ENCODE measurements at regions not wholly inside any gene's neighbourhood (a gene's known extent, or its start where the extent isn't known, plus 50 kb on each side); places are given as distances from the start of the nearest gene placed in this dataset.
"Not testable (repeated sequence)": the region's sequence is repeated elsewhere in the genome, so short reads cannot be mapped to it uniquely, and the experiment has no call there.

DNA sequence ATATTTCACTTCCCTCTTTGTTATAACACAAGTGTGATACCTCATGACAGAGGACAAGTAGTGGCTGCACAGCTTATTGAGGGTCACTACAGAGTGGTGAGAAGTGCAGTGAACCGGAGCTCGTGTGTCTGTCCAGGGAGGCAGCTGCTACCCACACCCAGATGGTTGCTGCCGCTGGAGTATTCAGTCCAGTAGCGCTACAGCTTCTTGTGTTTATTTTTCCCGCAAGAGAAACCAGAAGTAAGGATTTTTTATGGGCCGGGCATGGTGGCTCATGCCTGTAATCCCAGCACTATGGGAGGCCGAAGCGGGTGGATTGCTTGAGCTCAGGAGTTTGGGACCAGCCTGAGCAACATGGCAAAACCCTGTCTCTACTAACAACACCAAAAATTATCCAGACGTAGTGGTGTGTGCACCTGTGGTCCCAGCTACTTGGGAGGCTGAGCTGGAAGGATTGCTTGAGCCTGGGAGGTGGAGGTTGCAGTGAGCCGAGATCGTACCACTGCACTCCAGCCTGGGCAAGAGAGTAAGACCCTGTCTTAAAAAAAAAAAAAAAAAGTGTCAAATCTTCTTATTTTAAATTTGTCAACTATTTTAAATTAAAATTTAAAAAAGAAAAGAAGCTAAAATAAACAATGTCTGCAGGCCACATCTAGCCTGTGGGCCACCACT lies 213.5 kb upstream of the MSX2 start:
- not testable (repeated sequence) for H3K4me3 ChIP-seq (ENCODE audit: severe bottlenecking); H3K27me3 ChIP-seq (ENCODE audit: insufficient read depth, poor library complexity, severe bottlenecking); H3K4me1 ChIP-seq (ENCODE audit: insufficient read depth, poor library complexity, severe bottlenecking); H3K36me3 ChIP-seq (ENCODE audit: low read depth); ATAC-seq (ENCODE audit: low read depth); DNase-seq (ENCODE audit: low spot score); H3K27ac ChIP-seq (ENCODE audit: poor library complexity, severe bottlenecking); H3K9me3 ChIP-seq (ENCODE audit: severe bottlenecking)

DNA sequence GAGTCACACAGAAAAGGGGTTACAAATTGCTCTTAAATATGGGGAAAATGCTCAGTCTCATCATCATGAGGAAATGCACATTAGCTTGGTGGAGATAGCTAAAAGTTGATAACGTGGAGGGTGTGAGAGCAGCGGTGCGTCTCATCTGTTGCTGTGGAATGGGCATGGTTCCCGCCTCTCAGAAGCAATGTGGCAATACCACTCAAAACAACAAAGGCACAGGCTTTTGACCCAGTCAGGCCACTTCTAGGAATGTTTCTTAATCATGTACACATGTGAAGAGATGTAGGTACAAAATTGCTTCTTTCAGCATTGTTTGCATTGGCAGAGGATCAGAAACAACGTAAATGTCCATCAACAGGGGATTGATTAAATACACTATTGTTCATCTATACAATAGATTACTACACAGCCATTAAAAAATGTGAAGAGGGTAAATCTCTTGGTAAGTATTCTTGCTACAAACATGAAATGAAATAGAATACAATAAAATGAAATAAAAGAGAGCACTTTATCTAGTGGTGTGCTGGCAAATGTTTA lies 212.6 kb upstream of the MSX2 start:
- Histone ChIP-seq H3K36me3 (ENCODE audit: low read depth) (no peaks in the 10 kb centered on the region), H3K27me3 (ENCODE audit: insufficient read depth, poor library complexity, severe bottlenecking) (no peaks in the 10 kb centered on the region), H3K9me3 (ENCODE audit: severe bottlenecking) (peaks cover 1% of the 10 kb centered on the region), H3K27ac (ENCODE audit: poor library complexity, severe bottlenecking) (no peak overlapping the region), H3K4me1 (ENCODE audit: insufficient read depth, poor library complexity, severe bottlenecking) (peaks cover 3% of the 10 kb centered on the region), H3K4me3 (ENCODE audit: severe bottlenecking) (no peak overlapping the region)
- no peak for DNase-seq (ENCODE audit: low spot score)
- TF ChIP-seq, protein P1, sequence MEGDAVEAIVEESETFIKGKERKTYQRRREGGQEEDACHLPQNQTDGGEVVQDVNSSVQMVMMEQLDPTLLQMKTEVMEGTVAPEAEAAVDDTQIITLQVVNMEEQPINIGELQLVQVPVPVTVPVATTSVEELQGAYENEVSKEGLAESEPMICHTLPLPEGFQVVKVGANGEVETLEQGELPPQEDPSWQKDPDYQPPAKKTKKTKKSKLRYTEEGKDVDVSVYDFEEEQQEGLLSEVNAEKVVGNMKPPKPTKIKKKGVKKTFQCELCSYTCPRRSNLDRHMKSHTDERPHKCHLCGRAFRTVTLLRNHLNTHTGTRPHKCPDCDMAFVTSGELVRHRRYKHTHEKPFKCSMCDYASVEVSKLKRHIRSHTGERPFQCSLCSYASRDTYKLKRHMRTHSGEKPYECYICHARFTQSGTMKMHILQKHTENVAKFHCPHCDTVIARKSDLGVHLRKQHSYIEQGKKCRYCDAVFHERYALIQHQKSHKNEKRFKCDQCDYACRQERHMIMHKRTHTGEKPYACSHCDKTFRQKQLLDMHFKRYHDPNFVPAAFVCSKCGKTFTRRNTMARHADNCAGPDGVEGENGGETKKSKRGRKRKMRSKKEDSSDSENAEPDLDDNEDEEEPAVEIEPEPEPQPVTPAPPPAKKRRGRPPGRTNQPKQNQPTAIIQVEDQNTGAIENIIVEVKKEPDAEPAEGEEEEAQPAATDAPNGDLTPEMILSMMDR (IDR thresholded peaks at IDR 0.05; ENCODE audit: poor library complexity, severe bottlenecking), result no peak
- ATAC-seq (ENCODE audit: low read depth), result peak; percentile 86

DNA sequence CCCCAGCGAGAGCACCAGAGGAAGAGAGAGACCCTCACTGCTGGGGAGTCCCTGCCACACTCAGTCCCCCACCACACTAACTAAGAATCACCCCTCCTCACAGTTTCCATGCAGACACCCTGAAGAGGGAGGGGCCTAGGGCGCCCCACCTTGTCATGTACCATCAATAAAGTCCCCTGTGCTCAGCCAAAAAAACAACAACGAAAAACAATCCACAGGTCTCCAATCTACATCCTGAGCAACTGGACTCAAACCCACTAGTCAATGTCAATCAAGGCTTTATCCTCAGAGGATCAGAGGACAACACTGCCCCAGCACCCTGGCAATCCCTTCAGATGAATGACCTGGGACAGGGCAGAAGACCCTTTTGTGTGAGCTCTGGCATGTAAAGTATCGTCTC lies 210.1 kb upstream of the MSX2 start:
- H3K27me3 ChIP-seq (ENCODE audit: insufficient read depth, poor library complexity, severe bottlenecking), result no peaks in the 10 kb centered on the region
- ATAC-seq (ENCODE audit: low read depth), result no peak
- H3K36me3 ChIP-seq (ENCODE audit: low read depth), result no peaks in the 10 kb centered on the region
- TF ChIP-seq, protein P1 (IDR thresholded peaks at IDR 0.05; ENCODE audit: poor library complexity, severe bottlenecking), result no peak
- DNase-seq (ENCODE audit: low spot score), result no peak
- H3K4me3 ChIP-seq (ENCODE audit: severe bottlenecking), result no peak overlapping the region
- peaks cover 3% of the 10 kb centered on the region for H3K4me1 ChIP-seq (ENCODE audit: insufficient read depth, poor library complexity, severe bottlenecking)
- H3K27ac ChIP-seq (ENCODE audit: poor library complexity, severe bottlenecking), result no peak overlapping the region
- peaks cover 3% of the 10 kb centered on the region for H3K9me3 ChIP-seq (ENCODE audit: severe bottlenecking)

DNA sequence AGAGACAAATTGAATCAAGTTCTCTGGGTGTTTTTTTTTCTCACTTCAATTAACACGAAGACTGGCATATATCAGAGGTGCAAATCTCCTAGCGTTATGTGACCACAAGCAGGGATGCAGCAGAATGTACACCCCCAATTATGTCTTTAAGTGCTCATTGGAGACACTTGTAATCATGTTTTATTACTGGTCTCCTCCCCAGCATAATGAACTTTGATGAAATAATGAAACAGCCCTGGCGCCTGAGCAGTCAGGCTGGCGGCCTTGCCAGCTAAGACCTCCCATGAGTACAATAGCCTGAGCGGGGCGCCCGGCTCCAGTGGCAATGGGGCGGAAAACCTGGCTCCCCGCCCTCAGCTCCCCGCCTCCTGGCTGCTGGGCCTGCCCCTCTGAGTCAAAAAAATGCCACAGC lies 209.4 kb upstream of the MSX2 start:
- H3K27ac ChIP-seq (ENCODE audit: poor library complexity, severe bottlenecking), result no peak overlapping the region
- TF ChIP-seq, protein P1 (IDR thresholded peaks at IDR 0.05; ENCODE audit: poor library complexity, severe bottlenecking), result no peak

DNA sequence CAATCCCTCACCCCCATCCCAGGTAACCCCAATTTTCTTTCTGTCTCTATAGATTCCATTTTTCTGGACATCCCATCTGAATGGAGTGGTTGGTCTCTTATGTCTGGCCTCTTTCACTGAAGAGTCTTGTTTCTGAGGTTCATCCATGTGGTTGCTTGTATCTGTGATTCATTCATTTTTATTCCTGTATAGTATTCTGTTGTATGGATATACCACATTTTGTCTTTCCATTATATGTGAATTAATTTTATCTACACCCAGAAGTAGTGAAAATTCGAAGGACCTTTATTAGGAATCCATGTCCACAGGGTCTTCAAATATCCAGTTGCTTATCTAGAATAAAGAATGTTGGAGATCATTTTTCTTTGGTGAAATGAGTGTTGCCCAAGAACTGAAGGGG lies 207.6 kb upstream of the MSX2 start:
- TF ChIP-seq, protein P1 (IDR thresholded peaks at IDR 0.05; ENCODE audit: poor library complexity, severe bottlenecking), result no peak
- no peaks in the 10 kb centered on the region for H3K4me1 ChIP-seq (ENCODE audit: insufficient read depth, poor library complexity, severe bottlenecking)
- H3K4me3 ChIP-seq (ENCODE audit: severe bottlenecking), result no peak overlapping the region
- no peak for ATAC-seq (ENCODE audit: low read depth)
- no peaks in the 10 kb centered on the region for H3K36me3 ChIP-seq (ENCODE audit: low read depth)
- no peaks in the 10 kb centered on the region for H3K27me3 ChIP-seq (ENCODE audit: insufficient read depth, poor library complexity, severe bottlenecking)
- H3K27ac ChIP-seq (ENCODE audit: poor library complexity, severe bottlenecking), result no peak overlapping the region
- peaks cover 3% of the 10 kb centered on the region for H3K9me3 ChIP-seq (ENCODE audit: severe bottlenecking)
- DNase-seq (ENCODE audit: low spot score), result no peak

More for the DNA sequence above, 209.4 kb upstream of the MSX2 start:
- Histone ChIP-seq H3K27me3 (ENCODE audit: insufficient read depth, poor library complexity, severe bottlenecking) (no peaks in the 10 kb centered on the region), H3K4me1 (ENCODE audit: insufficient read depth, poor library complexity, severe bottlenecking) (peaks cover 3% of the 10 kb centered on the region), H3K4me3 (ENCODE audit: severe bottlenecking) (no peak overlapping the region), H3K9me3 (ENCODE audit: severe bottlenecking) (peaks cover 3% of the 10 kb centered on the region), H3K36me3 (ENCODE audit: low read depth) (no peaks in the 10 kb centered on the region)
- DNase-seq (ENCODE audit: low spot score) (no peak), ATAC-seq (ENCODE audit: low read depth) (no peak)

All from RWPE2 (cell line).